ENCODE measurements at regions not wholly inside any gene's neighbourhood (a gene's known extent, or its start where the extent isn't known, plus 50 kb on each side); places are given as distances from the start of the nearest gene placed in this dataset.

DNA sequence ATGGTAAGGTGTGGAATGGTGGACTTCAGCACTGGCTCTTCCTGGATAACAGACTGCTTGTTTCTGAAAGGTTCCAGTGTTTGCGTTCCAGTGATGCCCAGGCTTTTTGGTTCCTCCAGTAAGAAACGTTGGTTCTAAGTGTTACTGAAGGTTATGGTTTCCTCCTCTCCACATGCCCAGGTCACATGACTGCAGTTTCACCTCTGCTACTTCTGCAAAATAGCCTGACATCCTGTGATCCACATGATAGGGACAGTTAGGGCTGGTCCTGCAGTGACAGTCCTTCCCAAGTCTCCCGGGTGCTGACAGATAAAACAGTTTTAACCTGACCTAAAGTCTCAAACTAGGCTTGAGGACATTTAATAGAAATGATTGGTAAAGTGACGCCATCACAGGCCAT is 132.2 kb upstream of the CST7 start:
- TF ChIP-seq NCOA6 (IDR thresholded peaks at IDR 0.05) (no peak), SMAD3 (CRISPR knock-in tag; conservative IDR thresholded peaks at IDR 0.05) (no peak)
